ENCODE measurements at regions not wholly inside any gene's neighbourhood (a gene's known extent, or its start where the extent isn't known, plus 50 kb on each side); places are given as distances from the start of the nearest gene placed in this dataset.

GRCh38 chr5:89200899-89201298 is 317.9 kb upstream of the MEF2C start:
- H3K4me3 ChIP-seq (ENCODE audit: low read depth, low read length): no peak overlapping the region
- ChIA-PET CTCF (no interaction called here), POLR2A (no interaction called here)
- TF ChIP-seq, protein P1, sequence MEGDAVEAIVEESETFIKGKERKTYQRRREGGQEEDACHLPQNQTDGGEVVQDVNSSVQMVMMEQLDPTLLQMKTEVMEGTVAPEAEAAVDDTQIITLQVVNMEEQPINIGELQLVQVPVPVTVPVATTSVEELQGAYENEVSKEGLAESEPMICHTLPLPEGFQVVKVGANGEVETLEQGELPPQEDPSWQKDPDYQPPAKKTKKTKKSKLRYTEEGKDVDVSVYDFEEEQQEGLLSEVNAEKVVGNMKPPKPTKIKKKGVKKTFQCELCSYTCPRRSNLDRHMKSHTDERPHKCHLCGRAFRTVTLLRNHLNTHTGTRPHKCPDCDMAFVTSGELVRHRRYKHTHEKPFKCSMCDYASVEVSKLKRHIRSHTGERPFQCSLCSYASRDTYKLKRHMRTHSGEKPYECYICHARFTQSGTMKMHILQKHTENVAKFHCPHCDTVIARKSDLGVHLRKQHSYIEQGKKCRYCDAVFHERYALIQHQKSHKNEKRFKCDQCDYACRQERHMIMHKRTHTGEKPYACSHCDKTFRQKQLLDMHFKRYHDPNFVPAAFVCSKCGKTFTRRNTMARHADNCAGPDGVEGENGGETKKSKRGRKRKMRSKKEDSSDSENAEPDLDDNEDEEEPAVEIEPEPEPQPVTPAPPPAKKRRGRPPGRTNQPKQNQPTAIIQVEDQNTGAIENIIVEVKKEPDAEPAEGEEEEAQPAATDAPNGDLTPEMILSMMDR (IDR thresholded peaks at IDR 0.05; ENCODE audit: insufficient read depth, low read depth, low read length): no peak
- H3K27me3 ChIP-seq (ENCODE audit: control insufficient read depth, insufficient read depth, low read length): no peaks in the 10 kb centered on the region; the same call in 1 of the 2 replicates
- no peak for DNase-seq (ENCODE audit: low read depth)
- no peaks in the 10 kb centered on the region for H3K36me3 ChIP-seq (ENCODE audit: control insufficient read depth, insufficient read depth, low read length)

- no peak for DNase-seq (ENCODE audit: low read depth)
- Histone ChIP-seq H3K27me3 (ENCODE audit: control insufficient read depth, insufficient read depth, low read length) (no peaks in the 10 kb centered on the region; the same call in 1 of the 2 replicates), H3K4me3 (ENCODE audit: low read depth, low read length) (no peak overlapping the region), H3K36me3 (ENCODE audit: control insufficient read depth, insufficient read depth, low read length) (no peaks in the 10 kb centered on the region)
- ChIA-PET CTCF (no interaction called here), POLR2A (no interaction called here)
- TF ChIP-seq, protein P1 (IDR thresholded peaks at IDR 0.05; ENCODE audit: insufficient read depth, low read depth, low read length): no peak
Observed at GRCh38 chr5:89199306-89199705, 316.3 kb upstream of the MEF2C start.

- H3K4me3 ChIP-seq (ENCODE audit: low read depth, low read length): no peak overlapping the region
- no peaks in the 10 kb centered on the region for H3K27me3 ChIP-seq (ENCODE audit: control insufficient read depth, insufficient read depth, low read length)
- H3K36me3 ChIP-seq (ENCODE audit: control insufficient read depth, insufficient read depth, low read length): no peaks in the 10 kb centered on the region
- ChIA-PET CTCF (interaction anchor here (1.1 kb wide), 1 partner anchor 13 kb away, joined by 4 read pairs; no protein-coding TSS in a partner anchor), POLR2A (no interaction called here)
- no peak for DNase-seq (ENCODE audit: low read depth)
- TF ChIP-seq, protein P1 (IDR thresholded peaks at IDR 0.05; ENCODE audit: insufficient read depth, low read depth, low read length): no peak
Observed at GRCh38 chr5:89191374-89191773, 308.4 kb upstream of the MEF2C start.

DNA sequence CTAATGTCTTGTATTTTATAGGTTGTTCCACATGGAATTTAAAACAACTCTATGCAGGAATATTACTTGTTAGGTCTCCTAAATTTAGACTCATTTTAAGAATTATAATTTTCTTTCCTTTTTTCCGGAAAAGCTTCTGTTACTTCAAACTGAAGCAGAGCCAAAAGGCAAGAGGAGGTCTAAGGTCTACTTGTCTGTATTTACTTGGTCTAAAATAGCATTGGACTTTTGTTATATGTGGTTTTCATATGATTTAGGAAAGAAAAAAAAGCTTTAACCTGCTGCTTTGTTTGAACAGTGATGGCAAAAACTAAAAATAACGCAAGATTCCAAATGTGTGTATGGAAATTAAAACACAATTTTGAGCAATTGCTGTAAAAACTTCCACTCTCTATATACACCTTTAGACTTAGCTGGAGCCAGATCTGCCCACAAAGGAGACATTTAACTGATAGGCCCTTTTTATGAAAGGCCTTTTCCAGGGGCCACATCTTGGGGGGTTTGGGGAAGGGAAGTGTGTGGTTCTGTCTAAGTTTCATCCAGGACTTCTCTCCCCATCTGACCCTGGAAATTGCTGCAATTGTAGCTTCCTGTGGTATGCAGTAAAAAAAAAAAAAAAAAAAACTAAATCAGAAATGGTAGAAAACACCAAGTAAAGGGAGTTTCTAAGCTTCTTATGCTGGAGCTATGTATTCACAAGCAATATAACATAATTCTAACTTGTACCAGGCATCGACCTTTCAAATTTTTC is 307.7 kb upstream of the MEF2C start:
- TF ChIP-seq, protein P1 (IDR thresholded peaks at IDR 0.05; ENCODE audit: insufficient read depth, low read depth, low read length): no peak
- no peaks in the 10 kb centered on the region for H3K36me3 ChIP-seq (ENCODE audit: control insufficient read depth, insufficient read depth, low read length)
- ChIA-PET POLR2A (no interaction called here), CTCF (interaction anchor here (1.1 kb wide), 1 partner anchor 12 kb away, joined by 4 read pairs; no protein-coding TSS in a partner anchor)
- no peak overlapping the region for H3K4me3 ChIP-seq (ENCODE audit: low read depth, low read length)
- no peaks in the 10 kb centered on the region for H3K27me3 ChIP-seq (ENCODE audit: control insufficient read depth, insufficient read depth, low read length)
- no peak for DNase-seq (ENCODE audit: low read depth)

- TF ChIP-seq, protein P1 (IDR thresholded peaks at IDR 0.05; ENCODE audit: insufficient read depth, low read depth, low read length): no peak
- DNase-seq (ENCODE audit: low read depth): no peak
- Histone ChIP-seq H3K36me3 (ENCODE audit: control insufficient read depth, insufficient read depth, low read length) (no peaks in the 10 kb centered on the region), H3K27me3 (ENCODE audit: control insufficient read depth, insufficient read depth, low read length) (no peaks in the 10 kb centered on the region), H3K4me3 (ENCODE audit: low read depth, low read length) (no peak overlapping the region)
- ChIA-PET CTCF (no interaction called here), POLR2A (no interaction called here)
Observed at GRCh38 chr5:89187883-89188465, 305.0 kb upstream of the MEF2C start.

Data from BJ (cell line).